B cell (primary cell): ENCODE measurements at regions not wholly inside any gene's neighbourhood (a gene's known extent, or its start where the extent isn't known, plus 50 kb on each side); places are given as distances from the start of the nearest gene placed in this dataset.

ENCODE experiments used
- EZH2 ChIP-seq: IDR thresholded peaks from 2 replicates; pipeline ENCODE4 v1.6.1; 2012; ENCODE audit warnings: borderline replicate concordance, low read depth, mild to moderate bottlenecking, moderate library complexity, low read length; ENCODE audit not compliant: insufficient read depth, poor library complexity, severe bottlenecking
- TF ChIP-seq, protein P1 (sequence below): fragments of 200-600 bp; IDR thresholded peaks from one replicate; pipeline ENCODE4 v1.8.0; 2022; ENCODE audit warnings: antibody characterized with exemption, mild to moderate bottlenecking

DNA sequence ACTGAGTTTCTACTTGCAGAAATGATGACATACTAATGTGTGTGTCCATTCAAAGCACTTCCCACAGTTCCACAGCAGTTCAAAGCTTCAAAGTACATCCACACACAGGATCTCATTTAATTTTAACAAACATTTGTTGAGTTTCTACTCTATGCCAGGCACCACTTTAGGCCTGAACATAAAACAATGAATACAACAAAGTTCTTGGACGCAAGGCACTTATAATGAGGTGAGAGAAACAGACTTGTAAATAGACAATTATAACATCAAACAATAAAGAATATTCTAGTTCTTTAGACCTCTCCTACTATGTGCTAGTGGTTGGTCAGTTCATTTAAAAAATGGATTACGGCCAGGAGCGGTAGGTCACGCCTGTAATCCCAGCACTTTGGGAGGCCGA, 82.0 kb upstream of the SPANXB1 start:
- TF ChIP-seq, protein P1, sequence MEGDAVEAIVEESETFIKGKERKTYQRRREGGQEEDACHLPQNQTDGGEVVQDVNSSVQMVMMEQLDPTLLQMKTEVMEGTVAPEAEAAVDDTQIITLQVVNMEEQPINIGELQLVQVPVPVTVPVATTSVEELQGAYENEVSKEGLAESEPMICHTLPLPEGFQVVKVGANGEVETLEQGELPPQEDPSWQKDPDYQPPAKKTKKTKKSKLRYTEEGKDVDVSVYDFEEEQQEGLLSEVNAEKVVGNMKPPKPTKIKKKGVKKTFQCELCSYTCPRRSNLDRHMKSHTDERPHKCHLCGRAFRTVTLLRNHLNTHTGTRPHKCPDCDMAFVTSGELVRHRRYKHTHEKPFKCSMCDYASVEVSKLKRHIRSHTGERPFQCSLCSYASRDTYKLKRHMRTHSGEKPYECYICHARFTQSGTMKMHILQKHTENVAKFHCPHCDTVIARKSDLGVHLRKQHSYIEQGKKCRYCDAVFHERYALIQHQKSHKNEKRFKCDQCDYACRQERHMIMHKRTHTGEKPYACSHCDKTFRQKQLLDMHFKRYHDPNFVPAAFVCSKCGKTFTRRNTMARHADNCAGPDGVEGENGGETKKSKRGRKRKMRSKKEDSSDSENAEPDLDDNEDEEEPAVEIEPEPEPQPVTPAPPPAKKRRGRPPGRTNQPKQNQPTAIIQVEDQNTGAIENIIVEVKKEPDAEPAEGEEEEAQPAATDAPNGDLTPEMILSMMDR, result no peak
- no peak for TF ChIP-seq EZH2
